NCI-H510A (cell line): ENCODE measurements at regions not wholly inside any gene's neighbourhood (a gene's known extent, or its start where the extent isn't known, plus 50 kb on each side); places are given as distances from the start of the nearest gene placed in this dataset.
"Not testable (repeated sequence)": the region's sequence is repeated elsewhere in the genome, so short reads cannot be mapped to it uniquely, and the experiment has no call there.

Experiments
- DNase-seq: peaks from one replicate; lab custom pipeline; 2025; lab: John Stamatoyannopoulos, UW

DNA sequence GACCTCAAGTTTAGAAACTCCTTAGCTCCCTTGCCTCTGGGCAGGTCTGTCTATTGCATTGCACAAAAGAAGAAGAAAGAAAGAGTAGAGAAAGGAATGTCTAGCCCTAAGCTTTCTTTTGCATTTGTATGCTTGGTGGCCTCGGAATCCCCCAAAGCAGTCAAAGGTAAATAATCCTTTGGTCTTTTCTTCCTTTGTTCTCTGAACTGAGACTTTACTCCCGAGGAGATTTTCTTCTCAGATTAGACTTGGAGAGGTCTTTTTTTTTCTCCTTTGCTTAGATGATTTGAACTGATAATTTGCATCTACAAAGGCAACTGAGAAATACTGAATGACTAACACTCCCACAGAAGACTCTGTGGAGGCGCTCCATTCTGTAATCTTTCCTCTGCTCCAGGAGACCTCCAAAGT lies 93.2 kb downstream of the AKR1D1 start:
- no peak for DNase-seq

- DNase-seq = no peak
Measured at GRCh38 chr7:138170298-138170697, 94.0 kb downstream of the AKR1D1 start.

GRCh38 chr7:138170959-138171703 lies 94.9 kb downstream of the AKR1D1 start:
- DNase-seq = no peak

GRCh38 chr7:138173548-138173947 lies 97.3 kb downstream of the AKR1D1 start:
- no peak for DNase-seq

DNA sequence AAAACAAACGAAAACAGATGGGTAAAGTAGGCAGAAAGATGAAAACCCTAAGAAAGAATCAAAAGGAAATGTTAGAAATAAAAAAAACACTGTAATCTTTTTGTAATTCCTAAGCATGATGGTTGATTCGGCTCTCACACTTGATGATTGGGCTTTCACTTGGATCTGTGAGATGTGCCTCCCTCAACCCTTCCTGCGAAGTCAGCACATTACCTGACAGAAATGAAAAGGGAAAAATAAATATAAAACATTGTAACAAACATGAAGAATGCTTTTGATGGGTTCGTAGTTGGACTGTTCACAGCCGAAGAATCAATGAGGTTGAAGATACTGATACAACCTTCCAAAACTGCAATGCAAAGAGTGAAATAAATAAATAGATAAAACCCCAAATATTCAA lies 99.8 kb downstream of the AKR1D1 start:
- DNase-seq = no peak

DNA sequence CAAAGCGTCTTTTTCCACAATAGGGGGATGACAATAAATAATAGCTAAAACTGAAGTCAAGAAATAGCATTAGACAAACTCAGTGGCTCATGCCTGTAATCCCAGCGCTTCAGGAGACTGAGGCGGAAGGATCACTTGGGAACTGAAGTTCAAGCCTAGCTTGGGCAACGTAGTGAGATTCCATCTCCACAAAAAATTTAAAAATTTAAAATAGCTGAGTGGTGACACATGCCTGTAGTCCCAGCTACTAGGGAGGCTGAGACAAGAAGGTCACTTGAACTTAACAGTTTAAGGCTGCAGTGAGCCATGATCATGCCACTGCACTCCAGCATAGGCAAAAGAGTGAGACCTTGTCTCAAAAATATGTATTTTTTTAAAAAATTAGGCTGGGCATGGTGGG lies 107.9 kb downstream of the AKR1D1 start:
- no peak for DNase-seq

DNA sequence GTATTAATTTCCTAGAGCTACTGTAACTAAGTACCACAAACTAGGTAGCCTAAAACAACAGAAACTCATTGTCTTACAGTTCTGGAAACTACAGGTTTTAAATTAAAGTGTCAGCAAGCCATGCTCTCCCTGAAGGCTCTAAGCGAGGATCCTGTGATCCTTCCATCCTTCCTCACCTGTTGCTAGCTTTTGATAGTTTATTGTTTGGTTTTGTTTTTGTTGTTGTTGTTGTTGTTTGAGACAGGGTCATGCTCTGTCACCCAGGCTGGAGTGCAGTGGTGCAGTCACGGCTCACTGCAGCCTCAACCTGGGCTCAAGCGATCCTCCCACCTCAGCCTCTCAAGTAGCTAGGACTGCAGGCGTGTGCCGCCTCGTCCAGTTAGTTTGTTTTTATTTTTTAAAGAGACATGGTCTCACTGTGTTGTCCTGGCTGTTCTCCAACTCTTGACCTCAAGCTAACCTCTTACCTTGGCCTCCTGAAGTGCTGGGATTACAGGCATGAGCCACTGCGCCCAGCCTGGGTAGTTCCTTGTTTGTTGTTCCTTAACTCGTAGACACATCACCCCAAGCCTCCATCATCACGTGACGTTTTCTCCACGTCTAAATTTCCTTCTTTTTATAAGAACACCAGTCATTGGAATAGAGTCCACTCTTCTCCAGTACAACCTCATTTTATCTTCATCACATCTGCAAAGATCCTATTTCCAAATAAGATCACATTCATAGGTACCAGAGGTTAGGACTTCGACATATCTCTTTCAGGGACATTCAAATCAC lies 109.1 kb downstream of the AKR1D1 start:
- no peak for DNase-seq

GRCh38 chr7:138186951-138187351 lies 110.7 kb downstream of the AKR1D1 start:
- DNase-seq = no peak

DNA sequence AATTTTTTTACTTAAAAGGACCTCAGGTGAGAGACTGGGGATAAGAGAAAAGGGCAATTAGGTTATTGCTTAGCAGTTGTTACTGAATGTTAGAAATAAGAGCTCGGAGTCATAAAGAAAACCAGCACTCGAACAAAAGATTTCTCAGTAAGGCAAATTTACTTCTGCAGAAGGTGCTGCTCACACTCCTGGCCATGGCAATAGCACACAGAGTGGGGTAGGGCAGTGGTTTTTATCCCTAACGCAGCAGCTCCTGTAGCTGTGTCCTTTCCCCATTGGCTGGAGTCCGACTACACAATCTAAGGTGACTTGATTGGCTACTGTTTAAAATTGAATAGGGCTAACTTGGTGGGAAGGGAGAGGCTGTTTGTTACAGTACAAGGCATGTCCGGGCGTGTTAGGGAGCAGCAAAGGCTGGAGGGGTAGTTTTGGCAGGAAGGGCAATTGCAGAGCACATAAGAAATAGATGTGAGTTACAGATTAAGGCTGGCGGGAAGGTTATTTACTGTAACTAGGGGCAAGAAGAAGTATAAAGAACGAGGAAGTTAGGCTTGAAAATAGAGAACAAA lies 112.1 kb downstream of the AKR1D1 start:
- DNase-seq = no peak

GRCh38 chr7:138194567-138194966 lies 118.3 kb downstream of the AKR1D1 start:
- DNase-seq = no peak

DNA sequence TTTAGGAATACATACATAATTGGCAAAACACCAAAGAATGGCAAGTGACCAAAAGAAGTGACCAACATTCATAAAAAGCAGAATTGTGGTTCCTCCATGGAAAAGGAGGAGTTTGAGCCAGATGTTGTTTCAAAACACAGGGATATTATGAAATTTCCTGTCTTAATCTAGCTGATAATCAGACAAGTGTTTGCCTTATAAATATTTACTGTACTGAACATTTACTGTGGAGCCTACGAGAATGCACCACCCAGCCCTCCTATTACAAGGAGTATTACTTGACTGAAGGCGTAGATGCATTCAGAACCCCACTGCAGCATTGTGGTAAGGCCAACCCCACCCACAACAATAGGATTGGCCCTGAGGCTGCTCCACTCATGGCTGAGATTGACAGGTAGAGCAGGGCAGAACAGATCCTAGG lies 118.9 kb downstream of the AKR1D1 start:
- DNase-seq = no peak

GRCh38 chr7:138196503-138196946 lies 120.3 kb downstream of the AKR1D1 start:
- not testable (repeated sequence) for DNase-seq

DNA sequence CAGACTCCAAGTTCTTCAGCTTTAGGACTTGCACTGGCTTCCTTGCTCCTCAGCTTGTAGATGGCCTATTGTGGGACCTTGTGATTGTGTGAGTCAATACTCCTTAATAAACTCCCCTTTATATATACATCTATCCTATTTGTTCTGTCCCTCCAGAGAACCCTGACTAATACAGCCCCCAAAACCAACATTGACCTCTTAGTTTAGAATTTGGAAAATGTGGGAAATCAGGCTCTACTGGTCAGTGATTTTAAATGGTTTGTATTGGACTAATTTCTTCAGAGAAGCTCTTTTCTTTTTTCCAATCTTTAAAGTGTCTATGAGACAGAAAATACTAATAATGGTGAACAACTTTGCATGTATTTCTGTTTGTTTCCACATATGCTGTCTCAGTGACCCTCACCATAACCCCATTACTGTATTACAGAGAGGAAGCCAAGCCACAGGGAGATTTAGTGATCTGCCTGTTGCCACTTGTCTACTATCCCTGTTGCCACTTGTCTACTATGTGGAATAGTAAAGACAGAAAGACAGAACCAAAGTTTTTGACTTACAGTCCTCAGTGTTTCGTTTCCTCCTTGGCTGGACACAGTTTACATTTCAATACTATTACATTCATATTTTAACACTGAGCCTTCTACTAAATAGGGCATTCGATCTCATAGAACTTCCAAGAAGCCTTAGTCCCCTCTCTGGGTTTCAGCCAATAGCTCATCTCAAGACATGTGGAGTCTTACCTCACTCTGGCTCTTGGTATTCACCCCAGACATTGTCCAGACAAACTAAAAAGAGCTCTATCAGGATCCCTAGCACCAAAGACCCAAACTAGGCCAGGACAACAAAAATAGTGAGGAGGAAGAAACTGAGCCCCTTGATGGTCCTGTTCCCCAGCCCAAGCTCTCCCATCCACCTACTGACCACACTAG lies 121.0 kb downstream of the AKR1D1 start:
- DNase-seq = no peak

GRCh38 chr7:138204285-138204981 lies 128.2 kb downstream of the AKR1D1 start:
- no peak for DNase-seq

DNA sequence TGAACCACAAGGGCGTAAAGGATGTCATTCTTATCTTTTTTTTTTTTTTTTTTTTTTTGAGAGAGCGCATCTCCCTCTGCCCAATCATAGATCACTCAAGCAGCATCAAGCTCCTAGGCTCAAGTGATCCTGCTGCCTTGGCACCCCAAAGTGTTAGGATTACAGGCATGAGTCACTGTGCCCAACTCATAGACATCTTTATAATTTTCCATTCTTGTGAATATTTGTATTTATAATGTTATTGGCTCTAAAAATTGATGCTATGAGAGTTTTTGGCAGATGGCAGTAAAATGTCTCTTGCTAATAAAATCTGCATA lies 128.7 kb downstream of the AKR1D1 start:
- DNase-seq = no peak

GRCh38 chr7:138205614-138206150 lies 129.4 kb downstream of the AKR1D1 start:
- DNase-seq = no peak

DNA sequence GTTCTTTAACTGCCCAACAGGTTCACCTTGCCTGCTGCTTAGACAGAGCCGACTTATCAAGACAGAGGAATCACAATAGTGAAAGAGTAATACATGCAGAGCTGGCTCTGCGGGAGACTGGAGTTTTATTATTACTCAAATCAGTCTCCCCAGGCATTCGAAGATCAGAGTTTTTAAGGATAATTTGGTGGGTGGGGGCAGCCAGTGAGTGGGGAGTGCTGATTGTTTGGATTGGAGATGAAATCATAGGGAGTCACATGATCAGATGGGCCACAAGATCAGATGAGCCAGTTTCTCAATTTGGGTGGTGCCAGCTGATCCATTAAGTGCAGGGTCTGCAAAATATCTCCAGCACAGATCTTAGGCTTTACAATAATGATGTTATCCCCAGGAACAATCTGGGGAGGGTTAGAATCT lies 131.3 kb downstream of the AKR1D1 start:
- DNase-seq = no peak

GRCh38 chr7:138208142-138208570 lies 131.9 kb downstream of the AKR1D1 start:
- no peak for DNase-seq

- DNase-seq = no peak
Measured at GRCh38 chr7:138208864-138209263, 132.6 kb downstream of the AKR1D1 start.

DNA sequence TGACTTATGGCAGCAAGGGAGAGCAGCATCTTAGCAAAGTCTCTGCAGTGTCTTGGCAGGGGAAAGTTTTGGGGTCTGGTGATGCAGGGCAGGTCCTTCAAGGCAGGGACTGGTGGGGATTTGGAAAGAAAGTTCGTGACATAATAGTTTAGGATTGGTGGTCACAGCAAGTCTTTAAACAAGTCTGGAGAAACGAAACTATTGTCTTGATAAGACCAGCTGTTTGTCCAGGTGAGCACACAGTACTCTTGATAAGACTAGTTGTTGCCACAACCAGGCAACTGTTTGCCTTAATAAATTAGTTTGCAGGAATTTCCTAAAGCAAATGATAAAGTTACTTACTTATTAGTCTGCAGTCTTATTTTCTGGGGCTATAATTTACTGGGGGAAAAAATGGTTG lies 136.1 kb downstream of the AKR1D1 start:
- no peak for DNase-seq

GRCh38 chr7:138214926-138215325 lies 138.7 kb downstream of the AKR1D1 start:
- no peak for DNase-seq
